Spinal cord (tissue), 9 donors: ENCODE measurements at regions not wholly inside any gene's neighbourhood (a gene's known extent, or its start where the extent isn't known, plus 50 kb on each side); places are given as distances from the start of the nearest gene placed in this dataset.

Experiments
- DNase-seq, 6 donors: peaks; one replicate each; pipeline versions ENCODE4 v3.0.0 to v3.0.0-alpha.2; 2013 to 2015; ENCODE audit warnings: low spot score in 6 of 6, low read depth in 4 of 6
- H3K27ac ChIP-seq: one replicate; pipeline ENCODE4 v1.5.1; 2013; ENCODE audit warnings: low read depth, low read length, control low read depth
- H3K27me3 ChIP-seq: one replicate; pipeline ENCODE4 v1.6.1; 2013; ENCODE audit warnings: low read length; ENCODE audit not compliant: control insufficient read depth, insufficient read depth
- H3K36me3 ChIP-seq: one replicate; pipeline ENCODE4 v1.6.1; 2013; ENCODE audit warnings: low read length; ENCODE audit not compliant: control insufficient read depth, insufficient read depth
- H3K4me1 ChIP-seq: one replicate; pipeline ENCODE4 v1.6.1; 2013; ENCODE audit warnings: low read length; ENCODE audit not compliant: control insufficient read depth, insufficient read depth
- H3K4me3 ChIP-seq: one replicate; pipeline ENCODE4 v1.5.1; 2013; ENCODE audit warnings: low read depth, low read length, control low read depth
- H3K9me3 ChIP-seq: one replicate; pipeline ENCODE4 v1.6.1; 2013; ENCODE audit warnings: low read length; ENCODE audit not compliant: control insufficient read depth, insufficient read depth
- WGBS: methylation state at CpG from one replicate; pipeline ENCODE4 v1.1.5; 2013; ENCODE audit warnings: missing lambda C conversion rate; ENCODE audit not compliant: insufficient coverage; 5-methylcytosine and 5-hydroxymethylcytosine counted together
- donor health status: healthy.

- Histone ChIP-seq H3K4me1 (no peaks in the 10 kb centered on the region), H3K27me3 (no peaks in the 10 kb centered on the region), H3K4me3 (no peak overlapping the region), H3K27ac (no peak overlapping the region), H3K9me3 (peaks cover 3% of the 10 kb centered on the region), H3K36me3 (no peaks in the 10 kb centered on the region)
- no peak for DNase-seq
Observed at GRCh38 chr13:50729177-50729576, 114.3 kb downstream of the DLEU7 start.

- DNase-seq, result no peak
- no peaks in the 10 kb centered on the region for H3K4me1 ChIP-seq
- H3K27ac ChIP-seq, result no peak overlapping the region
- 83% methylated on average over 4 of the region's 4 CpGs for WGBS
- no peaks in the 10 kb centered on the region for H3K27me3 ChIP-seq
- no peak overlapping the region for H3K4me3 ChIP-seq
- H3K9me3 ChIP-seq, result peaks cover 3% of the 10 kb centered on the region
- H3K36me3 ChIP-seq, result no peaks in the 10 kb centered on the region
Observed at GRCh38 chr13:50730496-50731351, 112.8 kb downstream of the DLEU7 start.

- no peaks in the 10 kb centered on the region for H3K27me3 ChIP-seq
- H3K4me3 ChIP-seq, result no peak overlapping the region
- DNase-seq, result no peak
- peaks cover 3% of the 10 kb centered on the region for H3K9me3 ChIP-seq
- H3K36me3 ChIP-seq, result no peaks in the 10 kb centered on the region
- no peaks in the 10 kb centered on the region for H3K4me1 ChIP-seq
- no peak overlapping the region for H3K27ac ChIP-seq
Observed at GRCh38 chr13:50731400-50731799, 112.1 kb downstream of the DLEU7 start.

- H3K9me3 ChIP-seq, result peaks cover 3% of the 10 kb centered on the region
- H3K4me3 ChIP-seq, result no peak overlapping the region
- no peaks in the 10 kb centered on the region for H3K4me1 ChIP-seq
- H3K36me3 ChIP-seq, result no peaks in the 10 kb centered on the region
- WGBS, result 77% methylated on average over 3 of the region's 3 CpGs
- H3K27me3 ChIP-seq, result no peaks in the 10 kb centered on the region
- no peak overlapping the region for H3K27ac ChIP-seq
- DNase-seq, result peak in 1 of 6 donors; percentile 33
Observed at GRCh38 chr13:50732712-50733111, 110.8 kb downstream of the DLEU7 start.

GRCh38 chr13:50733392-50733791 is 110.1 kb downstream of the DLEU7 start:
- H3K4me1 ChIP-seq, result no peaks in the 10 kb centered on the region
- H3K27ac ChIP-seq, result no peak overlapping the region
- no peak for DNase-seq
- no peak overlapping the region for H3K4me3 ChIP-seq
- H3K27me3 ChIP-seq, result no peaks in the 10 kb centered on the region
- H3K36me3 ChIP-seq, result no peaks in the 10 kb centered on the region
- H3K9me3 ChIP-seq, result peaks cover 3% of the 10 kb centered on the region
- 83% methylated on average over 3 of the region's 3 CpGs for WGBS

- no peak overlapping the region for H3K4me3 ChIP-seq
- no peak for DNase-seq
- no peaks in the 10 kb centered on the region for H3K36me3 ChIP-seq
- H3K27ac ChIP-seq, result no peak overlapping the region
- H3K9me3 ChIP-seq, result no peaks in the 10 kb centered on the region
- no peaks in the 10 kb centered on the region for H3K4me1 ChIP-seq
- no peaks in the 10 kb centered on the region for H3K27me3 ChIP-seq
Observed at GRCh38 chr13:50735071-50735470, 108.4 kb downstream of the DLEU7 start.

GRCh38 chr13:50740052-50740741 is 103.3 kb downstream of the DLEU7 start:
- Histone ChIP-seq H3K27me3 (no peaks in the 10 kb centered on the region), H3K27ac (no peak overlapping the region), H3K4me3 (no peak overlapping the region), H3K36me3 (no peaks in the 10 kb centered on the region), H3K4me1 (no peaks in the 10 kb centered on the region), H3K9me3 (no peaks in the 10 kb centered on the region)
- WGBS, result no CpG with 5 or more reads among the region's 3 CpGs
- no peak for DNase-seq

- no peaks in the 10 kb centered on the region for H3K36me3 ChIP-seq
Observed at GRCh38 chr13:50742353-50742752, 101.1 kb downstream of the DLEU7 start.

GRCh38 chr13:50742968-50743367 is 100.5 kb downstream of the DLEU7 start:
- Histone ChIP-seq H3K9me3 (no peaks in the 10 kb centered on the region), H3K36me3 (no peaks in the 10 kb centered on the region), H3K27me3 (no peaks in the 10 kb centered on the region), H3K4me3 (no peak overlapping the region), H3K27ac (no peak overlapping the region), H3K4me1 (no peaks in the 10 kb centered on the region)
- DNase-seq, result no peak

More at GRCh38 chr13:50742353-50742752, 101.1 kb downstream of the DLEU7 start:
- H3K9me3 ChIP-seq, result no peaks in the 10 kb centered on the region
- H3K4me3 ChIP-seq, result no peak overlapping the region
- H3K4me1 ChIP-seq, result no peaks in the 10 kb centered on the region
- no peaks in the 10 kb centered on the region for H3K27me3 ChIP-seq
- no peak overlapping the region for H3K27ac ChIP-seq
- 100% methylated on average over 1 of the region's 2 CpGs for WGBS
- DNase-seq, result no peak

- H3K27ac ChIP-seq, result no peak overlapping the region
- no peak for DNase-seq
Observed at GRCh38 chr13:50744116-50744660, 99.3 kb downstream of the DLEU7 start.

More at GRCh38 chr13:50744116-50744660, 99.3 kb downstream of the DLEU7 start:
- H3K4me3 ChIP-seq, result no peak overlapping the region
- no peaks in the 10 kb centered on the region for H3K36me3 ChIP-seq
- H3K4me1 ChIP-seq, result peaks cover 4% of the 10 kb centered on the region
- no peaks in the 10 kb centered on the region for H3K9me3 ChIP-seq
- H3K27me3 ChIP-seq, result no peaks in the 10 kb centered on the region
- 100% methylated on average over 1 of the region's 6 CpGs for WGBS
